IMR-90 (cell line): ENCODE measurements at regions not wholly inside any gene's neighbourhood (a gene's known extent, or its start where the extent isn't known, plus 50 kb on each side); places are given as distances from the start of the nearest gene placed in this dataset.

Source experiments
- ATAC-seq: fragments of 200-7000 bp; cut with Tn5 transposase; 2 replicates; pipeline ENCODE4 v1.9.1; 2020; ENCODE audit warnings: low read depth, mild to moderate bottlenecking, moderate library complexity
- BruUV-seq: library from RNA; stranded (reverse); fragments of 400-500 nt; replicated peaks from 2 replicates; lab custom pipeline; 2021; lab: Mats Ljungman, UMichigan
- CTCF ChIA-PET: fragments of 300-600 bp; formaldehyde crosslinking; extraction: SDS; loops from one replicate; lab custom pipeline; 2021; ENCODE audit warnings: antibody characterized with exemption; lab: Yijun Ruan, JAX
- POLR2A ChIA-PET: fragments of 300-600 bp; sonication (Branson Sonifier 250); formaldehyde crosslinking; loops from one replicate; lab custom pipeline; 2022; ENCODE audit warnings: antibody characterized with exemption; ENCODE audit not compliant: unreplicated experiment; lab: Charles Lee
- DNase-seq: peaks from one replicate; pipeline ENCODE4 v3.0.0; 2013
- H2AFZ ChIP-seq: replicated peaks from 2 replicates; pipeline ENCODE3; 2013; ENCODE audit warnings: low read length, mild to moderate bottlenecking; ENCODE audit not compliant: poor library complexity
- H2AK5ac ChIP-seq: 2 replicates; pipeline ENCODE4 v1.6.1; 2013; ENCODE audit warnings: low read depth, low read length, inconsistent platforms
- H2AK9ac ChIP-seq: replicated peaks from 2 replicates; pipeline ENCODE3; 2013; ENCODE audit warnings: mild to moderate bottlenecking, low read depth, low read length, moderate library complexity; ENCODE audit not compliant: poor library complexity
- H2BK120ac ChIP-seq: 2 replicates; pipeline ENCODE4 v1.6.1; 2013; ENCODE audit warnings: low read depth, low read length, inconsistent platforms
- H2BK15ac ChIP-seq: 3 replicates; pipeline ENCODE4 v1.6.1; 2013; ENCODE audit warnings: low read depth, low read length, inconsistent platforms
- H2BK20ac ChIP-seq: 2 replicates; pipeline ENCODE4 v1.6.1; 2013; ENCODE audit warnings: low read depth, mild to moderate bottlenecking, inconsistent platforms, low read length, moderate library complexity
- H2BK5ac ChIP-seq: 2 replicates; pipeline ENCODE4 v1.6.1; 2013; ENCODE audit warnings: mild to moderate bottlenecking, low read depth, low read length, inconsistent platforms; ENCODE audit not compliant: poor library complexity, severe bottlenecking
- H3K14ac ChIP-seq: replicated peaks from 2 replicates; pipeline ENCODE4 v1.6.1; 2013; ENCODE audit warnings: low read depth, low read length, inconsistent platforms
- H3K18ac ChIP-seq: 2 replicates; pipeline ENCODE4 v1.6.1; 2013; ENCODE audit warnings: low read depth, low read length, control low read depth
- H3K23ac ChIP-seq: 2 replicates; pipeline ENCODE4 v1.6.1; 2013; ENCODE audit warnings: low read depth, low read length, inconsistent platforms
- H3K27ac ChIP-seq: 2 replicates; pipeline ENCODE4 v1.5.1; 2013; ENCODE audit warnings: mild to moderate bottlenecking, control low read depth, low read length; ENCODE audit not compliant: insufficient read depth
- H3K27me3 ChIP-seq: 2 replicates; pipeline ENCODE4 v1.6.1; 2013; ENCODE audit warnings: low read length; ENCODE audit not compliant: control insufficient read depth, insufficient read depth
- H3K36me3 ChIP-seq: 2 replicates; pipeline ENCODE4 v1.6.1; 2013; ENCODE audit warnings: low read length, mixed read lengths; ENCODE audit not compliant: control insufficient read depth, insufficient read depth
- H3K4ac ChIP-seq: 2 replicates; pipeline ENCODE4 v1.6.1; 2013; ENCODE audit warnings: low read depth, low read length, inconsistent platforms
- H3K4me1 ChIP-seq: 2 replicates; pipeline ENCODE4 v1.6.1; 2013; ENCODE audit warnings: low read length, mixed read lengths; ENCODE audit not compliant: control insufficient read depth, insufficient read depth
- H3K4me2 ChIP-seq: 2 replicates; pipeline ENCODE4 v1.6.1; 2013; ENCODE audit warnings: low read depth, mild to moderate bottlenecking, control low read depth, low read length, moderate library complexity
- H3K4me3 ChIP-seq: 2 replicates; pipeline ENCODE4 v1.5.1; 2013; ENCODE audit warnings: low read depth, mild to moderate bottlenecking, control low read depth, low read length, moderate library complexity; ENCODE audit not compliant: insufficient read depth
- H3K56ac ChIP-seq: 2 replicates; pipeline ENCODE4 v1.6.1; 2013; ENCODE audit warnings: low read length, inconsistent platforms; ENCODE audit not compliant: insufficient read depth; ENCODE audit errors: extremely low read depth
- H3K79me1 ChIP-seq, 2 experiments: 2 replicates each; pipeline ENCODE4 v1.6.1; 2013; ENCODE audit warnings: low read length in 2 of 2, inconsistent platforms in 1 of 2, low read depth in 1 of 2
- H3K9ac ChIP-seq: 2 replicates; pipeline ENCODE4 v1.6.1; 2013; ENCODE audit warnings: low read depth, low read length, control low read depth
- H3K9me1 ChIP-seq: 2 replicates; pipeline ENCODE4 v1.6.1; 2013; ENCODE audit warnings: low read length, inconsistent platforms; ENCODE audit not compliant: insufficient read depth
- H3K9me3 ChIP-seq: 2 replicates; pipeline ENCODE4 v1.6.1; 2013; ENCODE audit warnings: low read length; ENCODE audit not compliant: control insufficient read depth, insufficient read depth
- H4K20me1 ChIP-seq: 2 replicates; pipeline ENCODE4 v1.6.1; 2013; ENCODE audit warnings: low read length, inconsistent platforms; ENCODE audit not compliant: insufficient read depth
- H4K5ac ChIP-seq: 2 replicates; pipeline ENCODE4 v1.6.1; 2013; ENCODE audit warnings: mild to moderate bottlenecking, low read depth, low read length, control low read depth
- H4K8ac ChIP-seq, 2 experiments: 2 replicates each; pipeline ENCODE4 v1.6.1; 2013; ENCODE audit warnings: low read depth in 2 of 2, low read length in 2 of 2, control low read depth in 1 of 2, inconsistent platforms in 1 of 2
- H4K91ac ChIP-seq: 2 replicates; pipeline ENCODE4 v1.6.1; 2013; ENCODE audit warnings: low read depth, low read length, inconsistent platforms; ENCODE audit not compliant: insufficient read depth
- BHLHE40 ChIP-seq: fragments of 150-350 bp; IDR thresholded peaks from 2 replicates; pipeline ENCODE4 v1.6.1; 2016; ENCODE audit warnings: mild to moderate bottlenecking, low read depth, low read length
- CEBPB ChIP-seq: IDR thresholded peaks from 2 replicates; pipeline ENCODE4 v1.6.1; 2012; ENCODE audit warnings: low read depth, low read length, improper control_type of control experiment
- CHD1 ChIP-seq: IDR thresholded peaks from 2 replicates; pipeline ENCODE4 v1.6.1; 2012; ENCODE audit warnings: low read depth, low read length, improper control_type of control experiment
- CTCF ChIP-seq: conservative IDR thresholded peaks from 2 replicates; pipeline ENCODE4 v1.5.1; 2012; ENCODE audit warnings: mild to moderate bottlenecking, low read depth, low read length, improper control_type of control experiment
- ELK1 ChIP-seq: fragments of 150-350 bp; IDR thresholded peaks from 2 replicates; pipeline ENCODE4 v1.6.1; 2016; ENCODE audit warnings: low read depth, mild to moderate bottlenecking, low read length, moderate library complexity, borderline replicate concordance
- FOS ChIP-seq: fragments of 150-350 bp; IDR thresholded peaks from 2 replicates; pipeline ENCODE4 v1.6.1; 2016; ENCODE audit warnings: low read depth, low read length
- MAFK ChIP-seq: IDR thresholded peaks from 2 replicates; pipeline ENCODE4 v1.6.1; 2012; ENCODE audit warnings: low read depth, low read length, improper control_type of control experiment
- MAZ ChIP-seq: IDR thresholded peaks from 2 replicates; pipeline ENCODE4 v1.6.1; 2012; ENCODE audit warnings: low read depth, mild to moderate bottlenecking, low read length, improper control_type of control experiment, moderate library complexity, borderline replicate concordance
- MXI1 ChIP-seq: IDR thresholded peaks from 2 replicates; pipeline ENCODE4 v1.6.1; 2012; ENCODE audit warnings: low read depth, mild to moderate bottlenecking, low read length, moderate library complexity, borderline replicate concordance
- RAD21 ChIP-seq: IDR thresholded peaks from 2 replicates; pipeline ENCODE4 v1.6.1; 2012; ENCODE audit warnings: low read length, improper control_type of control experiment
- RFX5 ChIP-seq: IDR thresholded peaks from 2 replicates; pipeline ENCODE4 v1.8.0; 2012; ENCODE audit warnings: low read depth, mild to moderate bottlenecking, low read length, moderate library complexity
- SMC3 ChIP-seq: fragments of 150-350 bp; IDR thresholded peaks from 2 replicates; pipeline ENCODE4 v1.6.1; 2016; ENCODE audit warnings: low read depth, mild to moderate bottlenecking, antibody characterized with exemption, low read length, moderate library complexity
- WGBS, 2 experiments: methylation state at CpG; one replicate each; pipeline versions ENCODE4 v1.1.5 to v1.1.7; 2013; ENCODE audit warnings: missing lambda C conversion rate in 2 of 2; ENCODE audit not compliant: insufficient read length in 1 of 2; ENCODE audit errors: extremely low coverage in 2 of 2; 5-methylcytosine and 5-hydroxymethylcytosine counted together
- dilution Hi-C: fragments of 300-500 bp; cut with HindIII; formaldehyde crosslinking; loops from one replicate; pipeline ENCODE4 v1.14.3; 2018; ENCODE audit warnings: low sequenced_read_pairs; ENCODE audit not compliant: unreplicated experiment
- in situ Hi-C: fragments of 300-500 bp; cut with MboI; formaldehyde crosslinking; loops from 3 replicates; pipeline ENCODE4 v1.14.3; 2019; ENCODE audit warnings: low sequenced_read_pairs, inconsistent platforms, mixed read lengths
- intact Hi-C: fragments of 100-400 bp; cut with micrococcal nuclease; formaldehyde crosslinking; loops from 2 replicates; pipeline ENCODE4 v1.10.0; 2022

GRCh38 chr2:173520918-173521317 lies 166.2 kb downstream of the CDCA7 start:
- Histone ChIP-seq H3K56ac (no peak overlapping the region), H3K9me3 (no peaks in the 10 kb centered on the region), H3K36me3 (no peaks in the 10 kb centered on the region), H4K20me1 (no peaks in the 10 kb centered on the region), H2AK9ac (no peak overlapping the region), H3K18ac (no peak overlapping the region), H3K14ac (no peak overlapping the region), H2AFZ (no peak overlapping the region), H2AK5ac (no peak overlapping the region), H3K4me2 (no peak overlapping the region), H3K79me1 (no peaks in the 10 kb centered on the region), H3K9me1 (no peaks in the 10 kb centered on the region), H3K4me1 (no peaks in the 10 kb centered on the region), H3K9ac (no peak overlapping the region), H2BK20ac (no peak overlapping the region), H3K27me3 (peaks cover 10% of the 10 kb centered on the region), H4K91ac (no peak overlapping the region), H2BK5ac (no peak overlapping the region), H4K5ac (no peak overlapping the region), H2BK120ac (no peak overlapping the region), H3K4ac (no peak overlapping the region), H2BK15ac (no peak overlapping the region), H4K8ac (no peak overlapping the region), H3K27ac (no peak overlapping the region), H3K23ac (no peak overlapping the region), H3K4me3 (no peak overlapping the region)
- in situ Hi-C loops (no loop called here), dilution Hi-C loops (no loop called here), intact Hi-C loops (no loop called here)
- no CpG with 5 or more reads among the region's 2 CpGs for WGBS, 2 experiments
- TF ChIP-seq CEBPB (no peak), MXI1 (no peak), FOS (no peak), BHLHE40 (no peak), MAZ (no peak), RFX5 (no peak), RAD21 (no peak), MAFK (no peak), ELK1 (no peak), SMC3 (no peak), CTCF (no peak), CHD1 (no peak)
- ChIA-PET CTCF (no interaction called here), POLR2A (no interaction called here)
- DNase-seq (no peak), ATAC-seq (no peak)
- no TSS peak for BruUV-seq
